ENCODE measurements at regions not wholly inside any gene's neighbourhood (a gene's known extent, or its start where the extent isn't known, plus 50 kb on each side); places are given as distances from the start of the nearest gene placed in this dataset.

DNA sequence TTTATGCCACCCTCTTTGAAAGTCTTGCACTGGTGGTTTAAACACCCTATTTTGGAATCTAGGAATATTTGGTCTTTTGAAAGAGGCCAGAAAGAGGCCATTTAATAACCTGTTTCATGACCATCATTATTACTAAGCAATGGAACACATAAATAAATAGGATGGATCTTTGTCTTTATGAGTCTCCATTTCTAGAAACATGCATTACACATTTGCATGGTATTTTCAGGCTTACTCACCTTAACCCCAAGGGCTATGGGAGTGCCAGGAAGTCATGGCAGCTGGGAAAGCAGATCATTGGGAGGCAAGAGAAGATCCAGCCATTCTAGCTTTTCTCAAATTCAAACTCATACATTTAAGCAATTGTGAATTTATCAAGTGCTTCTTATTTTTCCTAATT, 185.8 kb upstream of the POU2AF2 start:
- no peak for DNase-seq (ENCODE audit: low spot score)
- no peaks in the 10 kb centered on the region for H3K9me3 ChIP-seq (ENCODE audit: control insufficient read depth in 4 of 4, low read length in 3 of 4)

DNA sequence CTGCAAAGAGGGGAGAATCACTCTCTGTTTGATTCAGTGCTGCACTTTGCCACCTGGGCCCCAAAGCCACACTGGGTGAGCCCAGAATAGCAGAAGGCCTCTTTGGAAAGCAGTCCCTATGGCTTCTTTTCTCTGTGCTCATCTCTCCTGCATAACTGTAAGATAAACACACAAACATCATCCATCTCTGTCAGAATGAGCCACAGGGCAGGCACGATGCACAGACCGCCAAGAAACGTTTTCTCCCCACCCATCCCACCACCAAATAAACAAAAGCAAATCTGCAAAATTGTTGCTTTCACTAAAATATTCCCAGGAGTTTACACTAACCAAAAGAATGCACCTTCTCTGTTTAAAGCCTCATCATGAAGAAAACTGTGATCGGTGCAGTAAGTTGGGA, 196.4 kb upstream of the POU2AF2 start:
- TF ChIP-seq, protein P1, sequence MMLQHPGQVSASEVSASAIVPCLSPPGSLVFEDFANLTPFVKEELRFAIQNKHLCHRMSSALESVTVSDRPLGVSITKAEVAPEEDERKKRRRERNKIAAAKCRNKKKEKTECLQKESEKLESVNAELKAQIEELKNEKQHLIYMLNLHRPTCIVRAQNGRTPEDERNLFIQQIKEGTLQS (IDR thresholded peaks at IDR 0.05): no peak
- TF ChIP-seq, protein P2, sequence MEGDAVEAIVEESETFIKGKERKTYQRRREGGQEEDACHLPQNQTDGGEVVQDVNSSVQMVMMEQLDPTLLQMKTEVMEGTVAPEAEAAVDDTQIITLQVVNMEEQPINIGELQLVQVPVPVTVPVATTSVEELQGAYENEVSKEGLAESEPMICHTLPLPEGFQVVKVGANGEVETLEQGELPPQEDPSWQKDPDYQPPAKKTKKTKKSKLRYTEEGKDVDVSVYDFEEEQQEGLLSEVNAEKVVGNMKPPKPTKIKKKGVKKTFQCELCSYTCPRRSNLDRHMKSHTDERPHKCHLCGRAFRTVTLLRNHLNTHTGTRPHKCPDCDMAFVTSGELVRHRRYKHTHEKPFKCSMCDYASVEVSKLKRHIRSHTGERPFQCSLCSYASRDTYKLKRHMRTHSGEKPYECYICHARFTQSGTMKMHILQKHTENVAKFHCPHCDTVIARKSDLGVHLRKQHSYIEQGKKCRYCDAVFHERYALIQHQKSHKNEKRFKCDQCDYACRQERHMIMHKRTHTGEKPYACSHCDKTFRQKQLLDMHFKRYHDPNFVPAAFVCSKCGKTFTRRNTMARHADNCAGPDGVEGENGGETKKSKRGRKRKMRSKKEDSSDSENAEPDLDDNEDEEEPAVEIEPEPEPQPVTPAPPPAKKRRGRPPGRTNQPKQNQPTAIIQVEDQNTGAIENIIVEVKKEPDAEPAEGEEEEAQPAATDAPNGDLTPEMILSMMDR (IDR thresholded peaks at IDR 0.05; ENCODE audit: low read depth, low read length, missing input control): no peak
- TF ChIP-seq NR2F2 (IDR thresholded peaks at IDR 0.05) (no peak), GABPA (IDR thresholded peaks at IDR 0.05 in 1 of 2, conservative IDR thresholded peaks at IDR 0.05 in 1 of 2) (no peak), RXRA (IDR thresholded peaks at IDR 0.05) (no peak), FOXA2 (IDR thresholded peaks at IDR 0.05) (no peak), TAF1 (conservative IDR thresholded peaks at IDR 0.05) (no peak), EGR1 (IDR thresholded peaks at IDR 0.05; ENCODE audit: low read depth in 2 of 2) (no peak), FOXA1 (IDR thresholded peaks at IDR 0.05) (no peak), HNF4G (IDR thresholded peaks at IDR 0.05) (no peak), RAD21 (IDR thresholded peaks at IDR 0.05) (no peak), SP1 (IDR thresholded peaks at IDR 0.05) (no peak)
- TF ChIP-seq, protein P3, sequence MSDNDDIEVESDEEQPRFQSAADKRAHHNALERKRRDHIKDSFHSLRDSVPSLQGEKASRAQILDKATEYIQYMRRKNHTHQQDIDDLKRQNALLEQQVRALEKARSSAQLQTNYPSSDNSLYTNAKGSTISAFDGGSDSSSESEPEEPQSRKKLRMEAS (IDR thresholded peaks at IDR 0.05): no peak
- TF ChIP-seq, protein P4, sequence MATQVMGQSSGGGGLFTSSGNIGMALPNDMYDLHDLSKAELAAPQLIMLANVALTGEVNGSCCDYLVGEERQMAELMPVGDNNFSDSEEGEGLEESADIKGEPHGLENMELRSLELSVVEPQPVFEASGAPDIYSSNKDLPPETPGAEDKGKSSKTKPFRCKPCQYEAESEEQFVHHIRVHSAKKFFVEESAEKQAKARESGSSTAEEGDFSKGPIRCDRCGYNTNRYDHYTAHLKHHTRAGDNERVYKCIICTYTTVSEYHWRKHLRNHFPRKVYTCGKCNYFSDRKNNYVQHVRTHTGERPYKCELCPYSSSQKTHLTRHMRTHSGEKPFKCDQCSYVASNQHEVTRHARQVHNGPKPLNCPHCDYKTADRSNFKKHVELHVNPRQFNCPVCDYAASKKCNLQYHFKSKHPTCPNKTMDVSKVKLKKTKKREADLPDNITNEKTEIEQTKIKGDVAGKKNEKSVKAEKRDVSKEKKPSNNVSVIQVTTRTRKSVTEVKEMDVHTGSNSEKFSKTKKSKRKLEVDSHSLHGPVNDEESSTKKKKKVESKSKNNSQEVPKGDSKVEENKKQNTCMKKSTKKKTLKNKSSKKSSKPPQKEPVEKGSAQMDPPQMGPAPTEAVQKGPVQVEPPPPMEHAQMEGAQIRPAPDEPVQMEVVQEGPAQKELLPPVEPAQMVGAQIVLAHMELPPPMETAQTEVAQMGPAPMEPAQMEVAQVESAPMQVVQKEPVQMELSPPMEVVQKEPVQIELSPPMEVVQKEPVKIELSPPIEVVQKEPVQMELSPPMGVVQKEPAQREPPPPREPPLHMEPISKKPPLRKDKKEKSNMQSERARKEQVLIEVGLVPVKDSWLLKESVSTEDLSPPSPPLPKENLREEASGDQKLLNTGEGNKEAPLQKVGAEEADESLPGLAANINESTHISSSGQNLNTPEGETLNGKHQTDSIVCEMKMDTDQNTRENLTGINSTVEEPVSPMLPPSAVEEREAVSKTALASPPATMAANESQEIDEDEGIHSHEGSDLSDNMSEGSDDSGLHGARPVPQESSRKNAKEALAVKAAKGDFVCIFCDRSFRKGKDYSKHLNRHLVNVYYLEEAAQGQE (IDR thresholded peaks at IDR 0.05): no peak
- Histone ChIP-seq H3K9ac (ENCODE audit: low read depth in 1 of 2, low read length in 2 of 2) (no peak overlapping the region), H3K27me3 (ENCODE audit: control insufficient read depth in 4 of 4, insufficient read depth in 4 of 4, low read length in 3 of 4) (no peaks in the 10 kb centered on the region), H3K4me3 (ENCODE audit: low read depth in 1 of 3, low read length in 3 of 3) (no peak overlapping the region), H3K4me1 (ENCODE audit: control insufficient read depth in 4 of 4, insufficient read depth in 4 of 4, low read length in 3 of 4) (no peaks in the 10 kb centered on the region), H3K27ac (ENCODE audit: low read depth in 1 of 2, low read length in 2 of 2) (no peak overlapping the region), H3K36me3 (ENCODE audit: control insufficient read depth in 4 of 4, insufficient read depth in 3 of 4, low read depth in 1 of 4, low read length in 3 of 4) (no peaks in the 10 kb centered on the region), H3K9me3 (ENCODE audit: control insufficient read depth in 4 of 4, low read length in 3 of 4) (no peaks in the 10 kb centered on the region)
- WGBS: 85% methylated on average over 4 of the region's 4 CpGs
- no peak for DNase-seq (ENCODE audit: low spot score)

More for the DNA sequence above, 185.8 kb upstream of the POU2AF2 start:
- H3K36me3 ChIP-seq (ENCODE audit: control insufficient read depth in 4 of 4, insufficient read depth in 3 of 4, low read depth in 1 of 4, low read length in 3 of 4): no peaks in the 10 kb centered on the region
- no peak overlapping the region for H3K9ac ChIP-seq (ENCODE audit: low read depth in 1 of 2, low read length in 2 of 2)
- no peaks in the 10 kb centered on the region for H3K27me3 ChIP-seq (ENCODE audit: control insufficient read depth in 4 of 4, insufficient read depth in 4 of 4, low read length in 3 of 4)
- H3K27ac ChIP-seq (ENCODE audit: low read depth in 1 of 2, low read length in 2 of 2): no peak overlapping the region
- no peak overlapping the region for H3K4me3 ChIP-seq (ENCODE audit: low read depth in 1 of 3, low read length in 3 of 3)
- TF ChIP-seq JUND (IDR thresholded peaks at IDR 0.05) (no peak), FOXA2 (IDR thresholded peaks at IDR 0.05) (no peak), RXRA (IDR thresholded peaks at IDR 0.05) (no peak), NR2F2 (IDR thresholded peaks at IDR 0.05) (no peak), RAD21 (IDR thresholded peaks at IDR 0.05) (no peak), SP1 (IDR thresholded peaks at IDR 0.05) (no peak), EGR1 (IDR thresholded peaks at IDR 0.05; ENCODE audit: low read depth in 2 of 2) (no peak), FOXA1 (IDR thresholded peaks at IDR 0.05) (no peak)
- TF ChIP-seq, protein P3 (IDR thresholded peaks at IDR 0.05): no peak
- no peaks in the 10 kb centered on the region for H3K4me1 ChIP-seq (ENCODE audit: control insufficient read depth in 4 of 4, insufficient read depth in 4 of 4, low read length in 3 of 4)
